Pancreas (tissue), 10 donors: ENCODE measurements at regions not wholly inside any gene's neighbourhood (a gene's known extent, or its start where the extent isn't known, plus 50 kb on each side); places are given as distances from the start of the nearest gene placed in this dataset.

ENCODE experiments used
- ATAC-seq, 4 donors: fragments of 200-7000 bp; cut with Tn5 transposase; one replicate each; pipeline versions ENCODE4 v1.8.0 to v1.9.1; 2020; ENCODE audit warnings: mild to moderate bottlenecking in 4 of 4, moderate library complexity in 4 of 4
- DNase-seq, 6 donors: peaks; one replicate each; pipeline ENCODE4 v3.0.0-alpha.2; 2020
- FAIRE-seq: peaks from 2 replicates; lab custom pipeline; 2012; peaks lifted over from hg19 to GRCh38; lab: Jason Lieb, UNC
- H3K27ac ChIP-seq, 4 donors: fragments of 200-600 bp; sonication (generic); 1 replicate in 3 of 4; 2 replicates in 1 of 4; pipeline versions ENCODE4 v1.5.0 to v1.8.0; 2020
- H3K27me3 ChIP-seq, 4 donors: fragments of 200-600 bp; one replicate each; pipeline ENCODE4 v1.8.0; 2021
- H3K36me3 ChIP-seq, 3 donors: fragments of 200-600 bp; sonication (generic) in 1 of 3; one replicate each; pipeline versions ENCODE4 v1.5.0 to v1.8.0; 2020 to 2021
- H3K4me1 ChIP-seq, 3 donors: fragments of 200-600 bp; one replicate each; pipeline ENCODE4 v1.8.0; 2021
- H3K4me3 ChIP-seq, 4 donors: fragments of 200-600 bp; sonication (generic) in 2 of 4; one replicate each; pipeline versions ENCODE4 v1.5.0 to v1.8.0; 2020 to 2021
- H3K9me3 ChIP-seq, 4 donors: fragments of 200-600 bp; one replicate each; pipeline ENCODE4 v1.8.0; 2021
- WGBS, 2 donors: extraction: QIAGEN DNeasy Blood & Tissue Kit; methylation state at CpG; one replicate each; pipeline ENCODE4 v1.1.7; 2013; 5-methylcytosine and 5-hydroxymethylcytosine counted together
- intact Hi-C, 3 donors: fragments of 100-400 bp; cut with DNase I; formaldehyde crosslinking; loops; one replicate each; pipeline versions ENCODE4 v1.11.1 to v1.14.2; 2022
- TF ChIP-seq, protein P1 (sequence below), 4 donors: fragments of 200-600 bp; sonication (generic) in 3 of 4; IDR thresholded peaks; one replicate each; pipeline versions ENCODE4 v1.5.0 to v1.8.0; 2021; ENCODE audit warnings: antibody characterized with exemption in 4 of 4
- donor health status: healthy with polysubstance abuse.
- donor health status: DM: no; HTN: no; CAD: no; lungs with moderate emphysema.
- donor health status: DM: no; HTN: no; CAD: no.
- donor health status: control.
- donor health status: control.
- donor health status: Bipolar disorder and iron deficiency.
- donor health status: DM: yes; HTN: yes; CAD: no.
- donor health status: DM: no; HTN: no; CAD: no.
- donor health status: DM: no; HTN: no; CAD: no.
- donor health status: DM: yes; HTN: yes; CAD: no.

DNA sequence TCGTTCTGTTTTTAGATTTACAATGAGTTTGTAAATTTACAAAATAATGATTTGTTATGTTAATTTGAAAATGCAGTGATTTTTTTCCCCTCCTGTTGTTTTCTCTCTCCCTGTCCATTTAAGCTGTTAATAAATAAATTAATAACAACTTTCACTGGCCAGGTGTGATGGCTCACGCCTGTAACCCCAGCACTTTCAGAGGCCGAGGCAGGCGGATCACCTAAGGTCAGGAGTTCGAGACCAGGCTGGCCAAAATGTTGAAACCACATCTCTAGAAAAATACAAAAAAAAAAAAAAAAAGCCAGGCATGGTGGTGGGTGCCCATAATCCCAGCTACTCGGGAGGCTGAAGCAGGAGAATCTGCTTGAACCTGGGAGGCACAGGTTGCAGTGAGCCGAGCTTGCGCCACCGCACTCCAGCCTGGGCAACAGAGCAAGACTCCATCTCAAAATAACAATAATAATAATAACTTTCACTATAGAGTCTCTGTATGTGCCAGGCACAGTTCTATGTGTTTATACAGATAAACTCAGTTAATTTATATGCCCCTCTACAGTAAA lies 229.2 kb upstream of the ARGLU1 start:
- TF ChIP-seq, protein P1, sequence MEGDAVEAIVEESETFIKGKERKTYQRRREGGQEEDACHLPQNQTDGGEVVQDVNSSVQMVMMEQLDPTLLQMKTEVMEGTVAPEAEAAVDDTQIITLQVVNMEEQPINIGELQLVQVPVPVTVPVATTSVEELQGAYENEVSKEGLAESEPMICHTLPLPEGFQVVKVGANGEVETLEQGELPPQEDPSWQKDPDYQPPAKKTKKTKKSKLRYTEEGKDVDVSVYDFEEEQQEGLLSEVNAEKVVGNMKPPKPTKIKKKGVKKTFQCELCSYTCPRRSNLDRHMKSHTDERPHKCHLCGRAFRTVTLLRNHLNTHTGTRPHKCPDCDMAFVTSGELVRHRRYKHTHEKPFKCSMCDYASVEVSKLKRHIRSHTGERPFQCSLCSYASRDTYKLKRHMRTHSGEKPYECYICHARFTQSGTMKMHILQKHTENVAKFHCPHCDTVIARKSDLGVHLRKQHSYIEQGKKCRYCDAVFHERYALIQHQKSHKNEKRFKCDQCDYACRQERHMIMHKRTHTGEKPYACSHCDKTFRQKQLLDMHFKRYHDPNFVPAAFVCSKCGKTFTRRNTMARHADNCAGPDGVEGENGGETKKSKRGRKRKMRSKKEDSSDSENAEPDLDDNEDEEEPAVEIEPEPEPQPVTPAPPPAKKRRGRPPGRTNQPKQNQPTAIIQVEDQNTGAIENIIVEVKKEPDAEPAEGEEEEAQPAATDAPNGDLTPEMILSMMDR (IDR thresholded peaks at IDR 0.05) = no peak
- no peak for FAIRE-seq
- H3K9me3 ChIP-seq = no peaks in the 10 kb centered on the region
- H3K4me1 ChIP-seq = no peaks in the 10 kb centered on the region
- no peaks in the 10 kb centered on the region for H3K36me3 ChIP-seq
- no peak overlapping the region for H3K4me3 ChIP-seq
- H3K27ac ChIP-seq = no peak overlapping the region
- H3K27me3 ChIP-seq = no peaks in the 10 kb centered on the region
- intact Hi-C loops = no loop called here
- DNase-seq = no peak
- WGBS, 2 donors = 76 to 77% methylated on average over 9 of the region's 9 CpGs
- no peak for ATAC-seq

DNA sequence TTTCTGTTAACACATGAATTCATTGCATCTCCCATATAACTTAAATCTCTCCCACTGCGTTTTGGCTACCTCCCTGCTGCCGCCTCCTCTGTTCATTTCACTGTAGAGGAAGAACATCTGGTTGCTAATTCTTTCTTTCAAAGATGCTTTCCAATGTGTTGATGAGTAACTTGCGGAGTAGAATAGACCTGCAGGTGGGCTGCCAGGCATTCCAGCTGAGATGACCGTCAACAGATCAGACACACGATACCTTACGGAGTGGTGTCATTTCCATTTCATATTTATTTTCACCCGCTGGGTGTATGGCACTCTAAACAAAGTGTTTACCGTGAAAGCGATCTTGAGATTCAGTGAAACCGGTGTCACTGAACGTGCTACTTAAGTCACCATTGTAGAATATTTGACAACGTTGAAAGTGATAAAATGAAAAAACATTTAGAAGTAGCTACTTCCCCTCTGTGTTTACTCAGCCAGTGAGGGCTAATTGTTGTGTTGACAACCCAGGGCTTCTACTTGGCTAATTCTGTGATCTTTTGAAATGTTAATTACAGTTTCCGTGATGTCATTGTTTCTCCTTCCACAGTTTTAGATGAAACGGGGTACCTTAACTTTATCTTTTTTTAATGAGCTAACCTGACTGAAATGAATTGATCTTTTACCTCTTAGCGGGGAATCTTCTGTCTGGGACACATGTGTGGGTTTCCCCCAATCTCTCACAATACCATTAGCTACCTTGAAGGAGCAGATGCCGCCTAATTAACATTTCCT lies 228.5 kb upstream of the ARGLU1 start:
- intact Hi-C loops = no loop called here
- TF ChIP-seq, protein P1 (IDR thresholded peaks at IDR 0.05) = no peak
- ATAC-seq (no peak), FAIRE-seq (no peak), DNase-seq (no peak)
- Histone ChIP-seq H3K27me3 (no peaks in the 10 kb centered on the region), H3K4me1 (no peaks in the 10 kb centered on the region), H3K4me3 (no peak overlapping the region), H3K36me3 (no peaks in the 10 kb centered on the region), H3K9me3 (no peaks in the 10 kb centered on the region), H3K27ac (no peak overlapping the region)
- 32 to 34% methylated on average over 16 of the region's 16 CpGs for WGBS, 2 donors

DNA sequence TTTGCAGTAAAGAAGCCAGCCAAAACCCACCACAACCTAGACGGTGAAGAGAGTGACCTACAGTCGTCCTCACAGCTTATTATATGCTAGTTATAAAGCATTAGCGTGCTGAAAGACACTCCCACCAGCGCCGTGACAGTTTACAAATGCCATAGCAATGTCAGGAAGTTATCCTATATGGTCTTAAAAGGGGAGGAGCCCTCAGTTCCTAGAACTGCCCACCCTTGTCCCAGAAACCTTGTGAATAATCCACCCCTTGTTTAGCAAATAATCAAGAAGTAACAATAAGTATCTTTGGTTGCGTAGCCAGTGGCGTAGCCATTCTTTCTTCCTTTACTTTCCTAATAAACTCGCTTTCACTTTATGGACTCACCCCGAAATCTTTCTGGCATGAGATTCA lies 227.9 kb upstream of the ARGLU1 start:
- no peak overlapping the region for H3K4me3 ChIP-seq
- no peak overlapping the region for H3K27ac ChIP-seq
- no peak for FAIRE-seq
- TF ChIP-seq, protein P1 (IDR thresholded peaks at IDR 0.05) = no peak
- no peak for DNase-seq
- H3K27me3 ChIP-seq = no peaks in the 10 kb centered on the region
- no peaks in the 10 kb centered on the region for H3K4me1 ChIP-seq
- intact Hi-C loops = no loop called here
- no peaks in the 10 kb centered on the region for H3K36me3 ChIP-seq
- no peaks in the 10 kb centered on the region for H3K9me3 ChIP-seq
- WGBS, 2 donors = 55 to 57% methylated on average over 9 of the region's 9 CpGs
- no peak for ATAC-seq

DNA sequence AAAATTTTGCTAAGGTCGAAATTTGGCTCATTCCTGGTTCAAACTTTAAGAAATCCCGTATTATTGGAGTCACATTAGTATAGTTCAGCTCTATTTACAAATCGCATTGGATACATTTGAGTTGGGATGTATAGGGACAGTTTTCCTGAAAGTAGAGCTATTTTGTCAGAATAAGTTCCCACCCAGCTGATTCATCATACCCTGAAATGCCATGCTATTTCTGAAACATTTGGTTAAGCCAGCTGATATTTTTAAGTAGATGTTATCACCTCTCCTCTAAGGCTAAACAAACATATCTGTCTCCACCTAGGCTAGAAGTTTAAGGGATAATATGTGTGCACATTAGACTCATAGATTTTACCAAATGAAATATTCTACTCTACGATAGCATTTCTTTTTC lies 226.2 kb upstream of the ARGLU1 start:
- no peak overlapping the region for H3K4me3 ChIP-seq
- 51 to 63% methylated on average over 4 of the region's 4 CpGs for WGBS, 2 donors
- FAIRE-seq = no peak
- no peak for DNase-seq
- H3K36me3 ChIP-seq = no peaks in the 10 kb centered on the region
- no peaks in the 10 kb centered on the region for H3K4me1 ChIP-seq
- intact Hi-C loops = no loop called here
- no peaks in the 10 kb centered on the region for H3K9me3 ChIP-seq
- no peak overlapping the region for H3K27ac ChIP-seq
- no peak for ATAC-seq
- TF ChIP-seq, protein P1 (IDR thresholded peaks at IDR 0.05) = no peak
- H3K27me3 ChIP-seq = no peaks in the 10 kb centered on the region

DNA sequence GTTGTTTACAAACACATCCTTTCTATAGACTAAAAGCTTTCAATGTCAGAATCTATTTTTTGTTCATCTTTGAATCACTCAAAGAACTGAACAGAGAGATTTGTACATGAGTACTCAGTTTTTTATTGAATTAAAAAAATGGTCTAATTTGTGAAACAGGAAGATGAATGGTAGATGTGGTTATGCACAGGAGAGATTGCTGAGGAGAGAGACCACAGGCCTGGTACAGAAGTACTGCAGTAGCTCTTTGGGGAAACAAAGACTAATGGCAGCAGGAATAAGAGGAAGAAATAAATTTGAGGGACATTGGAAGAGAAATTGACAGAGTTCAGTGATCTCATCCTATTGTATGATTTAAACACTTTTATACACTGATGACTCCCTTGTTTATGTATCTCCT lies 222.0 kb upstream of the ARGLU1 start:
- intact Hi-C loops = no loop called here
- Histone ChIP-seq H3K36me3 (no peaks in the 10 kb centered on the region), H3K27me3 (no peaks in the 10 kb centered on the region), H3K4me3 (no peak overlapping the region), H3K9me3 (no peaks in the 10 kb centered on the region), H3K4me1 (no peaks in the 10 kb centered on the region), H3K27ac (no peak overlapping the region)
- ATAC-seq = no peak
- no peak for FAIRE-seq
- DNase-seq = no peak
- TF ChIP-seq, protein P1 (IDR thresholded peaks at IDR 0.05) = no peak
